GM12891 (cell line): ENCODE measurements at regions not wholly inside any gene's neighbourhood (a gene's known extent, or its start where the extent isn't known, plus 50 kb on each side); places are given as distances from the start of the nearest gene placed in this dataset.

ENCODE experiments used
- DNase-seq: peaks from one replicate; pipeline ENCODE4 v3.0.0; 2011; ENCODE audit warnings: low spot score; ENCODE audit not compliant: insufficient read length
- FAIRE-seq: peaks from 2 replicates; lab custom pipeline; 2011; peaks lifted over from hg19 to GRCh38; lab: Jason Lieb, UNC
- PAX5 ChIP-seq: IDR thresholded peaks from 2 replicates; pipeline ENCODE4 v1.6.1; 2011; ENCODE audit warnings: low read length, moderate library complexity, mild to moderate bottlenecking; ENCODE audit not compliant: insufficient read depth, severe bottlenecking
- POLR2A ChIP-seq: IDR thresholded peaks from 2 replicates; pipeline ENCODE4 v1.6.1; 2011; ENCODE audit warnings: low read depth, low read length, control low read depth
- POLR2AphosphoS5 ChIP-seq: IDR thresholded peaks from 2 replicates; pipeline ENCODE4 v1.6.1; 2011; ENCODE audit warnings: low read depth, low read length, control low read depth
- POU2F2 ChIP-seq: IDR thresholded peaks from 2 replicates; pipeline ENCODE4 v1.6.1; 2011; ENCODE audit warnings: low read depth, mild to moderate bottlenecking, control low read depth, low read length, moderate library complexity
- SPI1 ChIP-seq: IDR thresholded peaks from 2 replicates; pipeline ENCODE4 v1.6.1; 2011; ENCODE audit warnings: low read depth, low read length, control low read depth
- TAF1 ChIP-seq: IDR thresholded peaks from 2 replicates; pipeline ENCODE4 v1.6.1; 2011; ENCODE audit warnings: low read depth, low read length, control low read depth

DNA sequence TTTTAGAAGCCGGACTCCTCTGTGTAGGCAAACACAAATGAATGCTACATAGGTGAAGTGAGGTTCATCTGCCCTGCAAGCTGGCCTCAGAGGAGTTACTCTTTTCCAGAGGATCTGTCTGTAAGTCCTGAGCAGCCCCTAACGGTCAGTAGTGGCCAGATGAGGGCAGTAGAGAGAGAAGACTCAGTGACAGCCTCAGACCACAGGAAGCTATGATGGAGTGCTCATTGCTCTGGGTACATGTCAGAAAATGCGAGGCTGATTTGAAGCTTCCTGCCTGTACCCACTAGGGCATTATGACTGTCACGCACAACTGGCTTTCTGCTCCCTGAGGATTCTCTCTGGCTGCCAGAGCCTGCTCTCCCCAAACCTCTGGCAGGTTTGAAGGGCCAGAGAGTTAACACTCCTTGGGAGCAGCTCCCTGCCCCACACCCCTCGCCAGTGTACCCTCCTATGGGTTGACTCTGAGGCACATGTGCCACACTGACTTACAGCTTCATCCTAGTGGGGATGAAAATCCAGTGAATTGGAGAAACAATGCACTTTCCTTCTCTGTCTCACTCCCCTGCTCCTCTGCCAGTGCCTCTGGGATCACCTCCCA lies 141.5 kb downstream of the GABRG2 start:
- DNase-seq, result peak; percentile 4
- no peak for TF ChIP-seq PAX5
- no peak for TF ChIP-seq POLR2AphosphoS5
- no peak for TF ChIP-seq SPI1
- no peak for TF ChIP-seq POLR2A
- no peak for TF ChIP-seq TAF1
- no peak for TF ChIP-seq POU2F2
- FAIRE-seq, result peak; percentile 20

DNA sequence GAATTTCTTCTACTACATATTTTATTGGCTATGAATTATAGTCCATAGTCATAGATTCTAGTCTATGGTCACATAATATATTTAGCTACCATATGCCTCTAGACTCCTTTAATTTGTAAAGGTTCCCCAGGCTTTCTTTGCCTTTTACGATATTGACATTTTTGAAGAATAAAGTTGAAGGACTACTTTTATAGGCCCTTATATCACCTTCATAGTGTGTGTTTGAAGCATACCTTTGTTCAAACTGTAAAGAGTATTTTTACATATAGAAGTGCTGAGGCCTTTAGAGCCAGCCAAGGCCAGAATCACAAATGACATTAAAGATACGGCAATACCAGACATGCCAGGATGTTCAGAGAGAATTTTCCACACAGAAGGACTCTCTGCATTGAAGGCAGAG lies 147.0 kb downstream of the GABRG2 start:
- FAIRE-seq, result no peak
- no peak for TF ChIP-seq PAX5
- no peak for TF ChIP-seq POLR2AphosphoS5
- no peak for TF ChIP-seq POU2F2
- TF ChIP-seq TAF1, result no peak
- no peak for TF ChIP-seq SPI1
- no peak for TF ChIP-seq POLR2A

DNA sequence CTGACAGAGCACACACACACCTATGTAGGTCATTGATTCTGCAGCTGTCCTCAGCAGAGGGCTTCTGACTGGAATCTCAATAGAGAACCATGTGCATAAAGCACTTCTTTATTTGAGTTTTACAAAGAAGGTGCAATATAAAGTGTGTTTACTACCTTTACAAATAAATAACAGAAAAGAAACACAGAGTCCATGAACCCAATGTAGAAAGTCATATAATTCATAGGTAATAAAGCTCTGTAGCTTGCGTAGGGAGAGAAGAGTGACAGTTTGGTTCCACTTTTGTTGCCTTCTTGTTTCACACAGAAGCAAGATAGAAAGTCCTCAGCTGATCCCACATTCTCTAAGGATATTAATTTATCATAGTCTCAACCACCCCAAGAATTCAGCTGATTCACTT lies 149.5 kb downstream of the GABRG2 start:
- TF ChIP-seq TAF1, result no peak
- TF ChIP-seq POLR2A, result no peak
- no peak for TF ChIP-seq POLR2AphosphoS5
- TF ChIP-seq POU2F2, result no peak
- no peak for TF ChIP-seq PAX5
- TF ChIP-seq SPI1, result no peak
- no peak for FAIRE-seq
- DNase-seq, result no peak

More for the DNA sequence above, 147.0 kb downstream of the GABRG2 start:
- no peak for DNase-seq

DNA sequence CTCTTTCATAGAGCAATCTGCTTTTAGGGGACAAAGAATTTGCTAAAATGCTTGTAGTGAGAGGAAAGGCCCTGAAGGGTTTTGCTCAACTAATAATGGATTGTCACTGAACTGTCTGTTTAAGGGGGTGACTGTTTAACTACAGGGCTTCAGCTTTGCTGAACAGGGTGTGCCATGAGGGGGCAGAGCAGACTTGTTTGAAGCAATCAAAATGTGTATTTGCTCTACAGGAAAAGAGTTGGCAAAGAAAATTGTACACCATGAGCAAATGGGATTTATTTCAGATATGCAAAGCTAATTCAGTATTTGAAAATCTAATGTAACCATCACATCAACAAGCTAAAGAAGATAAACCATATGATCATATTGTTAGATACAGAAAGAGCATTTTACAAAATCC lies 154.3 kb downstream of the GABRG2 start:
- TF ChIP-seq SPI1 (no peak), TAF1 (no peak), POU2F2 (no peak), PAX5 (no peak), POLR2A (no peak), POLR2AphosphoS5 (no peak)
- FAIRE-seq (no peak), DNase-seq (no peak)

DNA sequence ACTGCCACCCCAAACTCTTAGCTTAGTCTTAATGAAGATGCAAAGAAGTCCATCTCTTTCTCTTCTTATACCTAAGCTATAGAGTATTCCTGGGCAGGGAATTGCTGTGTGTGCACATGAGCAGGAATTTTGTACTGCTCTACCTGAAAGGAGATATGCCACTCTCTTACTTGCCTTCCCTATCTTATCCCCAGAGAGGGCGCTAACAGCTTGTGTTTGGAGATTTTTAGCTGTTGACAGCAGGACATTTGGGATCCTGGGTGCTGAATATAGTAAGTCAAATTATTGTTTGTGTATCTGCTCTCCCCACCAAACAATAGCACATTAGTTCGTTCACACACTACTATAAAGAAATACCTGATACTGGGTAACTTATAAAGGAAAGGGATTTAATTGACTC lies 159.5 kb downstream of the GABRG2 start:
- FAIRE-seq (no peak), DNase-seq (no peak)
- TF ChIP-seq TAF1, result no peak

DNA sequence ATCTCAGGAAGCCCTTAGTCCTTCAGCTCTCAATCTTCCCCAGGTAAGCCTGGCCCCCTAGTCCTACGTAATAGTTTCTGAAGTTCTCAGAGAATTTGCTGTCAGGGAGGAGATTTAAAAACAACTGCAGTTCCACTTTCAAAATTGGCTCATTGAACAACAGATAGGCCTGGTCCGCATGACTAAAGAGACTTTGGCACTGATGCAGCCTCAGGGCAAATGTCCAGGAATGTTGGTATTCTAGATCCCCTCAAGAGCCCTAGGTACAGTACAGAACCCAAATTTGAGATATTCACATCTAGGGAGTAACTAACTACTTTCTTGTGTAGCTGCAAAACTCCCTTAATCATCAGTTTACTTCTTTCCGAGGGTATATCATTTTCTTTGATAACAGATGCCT lies 162.8 kb downstream of the GABRG2 start:
- DNase-seq (no peak), FAIRE-seq (no peak)
- no peak for TF ChIP-seq POU2F2
- no peak for TF ChIP-seq PAX5
- no peak for TF ChIP-seq POLR2A
- no peak for TF ChIP-seq TAF1
- TF ChIP-seq POLR2AphosphoS5, result no peak
- TF ChIP-seq SPI1, result no peak

DNA sequence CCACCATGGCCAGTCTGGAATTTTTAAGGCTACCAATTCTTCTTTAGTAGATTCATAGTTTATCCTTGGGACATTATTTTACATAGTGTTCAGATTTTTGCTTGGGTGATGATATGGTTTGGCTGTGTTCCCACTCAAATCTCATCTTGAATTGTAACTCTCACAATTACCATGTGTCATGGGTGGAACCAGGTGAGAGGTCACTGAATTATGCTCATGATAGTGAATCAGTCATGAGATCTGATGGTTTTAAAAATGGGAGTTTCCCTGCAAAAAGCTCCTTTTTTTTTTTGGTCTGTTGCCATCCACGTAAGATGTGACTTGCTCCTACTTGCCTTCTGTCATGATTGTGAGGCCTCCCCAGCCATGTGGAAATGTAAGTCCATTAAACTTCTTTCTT lies 163.9 kb downstream of the GABRG2 start:
- no peak for TF ChIP-seq POLR2AphosphoS5
- DNase-seq (no peak), FAIRE-seq (no peak)

DNA sequence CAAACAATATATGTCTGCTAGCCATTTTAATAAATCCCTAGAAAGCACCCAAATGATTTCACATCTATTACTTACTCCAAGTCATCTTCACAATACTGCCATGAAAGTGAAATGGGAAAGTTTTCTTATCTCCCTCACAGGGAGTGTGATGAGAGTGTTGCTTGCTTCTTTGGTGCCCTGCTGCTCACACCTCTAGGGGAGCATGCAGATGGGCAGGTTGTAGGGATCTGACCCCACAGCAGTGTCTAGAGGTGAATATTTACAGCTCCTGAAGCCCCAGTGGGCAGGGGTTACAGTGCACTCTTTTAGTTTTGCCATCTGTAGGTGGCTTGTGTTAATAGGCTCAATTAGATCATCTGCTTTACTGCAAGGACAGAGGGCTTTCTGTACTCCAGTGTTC lies 173.2 kb downstream of the GABRG2 start:
- no peak for TF ChIP-seq POLR2AphosphoS5
- no peak for TF ChIP-seq POLR2A
- TF ChIP-seq TAF1, result no peak
- no peak for TF ChIP-seq POU2F2
- TF ChIP-seq SPI1, result no peak
- no peak for TF ChIP-seq PAX5
- no peak for DNase-seq
- no peak for FAIRE-seq

DNA sequence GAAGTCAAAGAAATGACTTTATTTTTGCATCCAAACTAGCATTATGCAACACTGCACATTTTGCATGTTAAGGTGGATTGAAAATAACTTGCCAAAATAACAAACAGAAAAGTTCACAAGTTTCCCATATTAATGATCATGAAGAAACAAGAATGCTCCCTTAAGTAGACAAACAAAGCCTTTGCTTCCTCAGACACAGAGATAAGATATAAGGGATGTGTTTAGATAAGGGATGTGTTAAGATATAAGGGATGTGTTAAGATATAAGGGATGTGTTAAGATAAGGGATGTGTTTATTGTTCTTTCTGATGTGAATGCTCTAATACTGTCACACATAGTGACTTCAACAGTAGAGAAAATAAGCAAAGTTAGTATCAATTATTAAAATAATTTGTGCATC lies 174.8 kb downstream of the GABRG2 start:
- FAIRE-seq (no peak), DNase-seq (no peak)
- no peak for TF ChIP-seq POLR2AphosphoS5
- TF ChIP-seq SPI1, result no peak
- no peak for TF ChIP-seq TAF1
- no peak for TF ChIP-seq PAX5
- no peak for TF ChIP-seq POU2F2
- TF ChIP-seq POLR2A, result no peak

DNA sequence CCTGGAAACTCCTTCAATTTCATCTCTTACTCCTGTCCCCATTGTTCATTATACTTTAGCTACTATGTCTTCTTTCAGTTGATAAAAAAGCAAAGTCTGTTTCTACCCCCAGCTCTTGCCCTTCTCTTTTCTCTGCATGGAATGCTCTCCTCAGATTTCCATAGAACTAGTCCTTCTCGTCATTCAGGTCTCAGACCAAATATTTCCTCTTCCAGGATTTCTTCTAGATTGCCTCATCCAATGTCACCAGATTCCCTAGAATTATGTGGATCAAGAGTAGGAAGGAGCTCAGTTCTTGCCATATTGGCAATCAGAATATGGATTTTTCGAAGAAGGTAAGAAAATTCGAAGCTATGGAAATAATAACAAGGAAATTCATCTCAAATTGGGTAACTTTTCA lies 176.1 kb downstream of the GABRG2 start:
- FAIRE-seq (no peak), DNase-seq (no peak)
- no peak for TF ChIP-seq POU2F2
- no peak for TF ChIP-seq SPI1
- TF ChIP-seq POLR2AphosphoS5, result no peak
- no peak for TF ChIP-seq POLR2A
- no peak for TF ChIP-seq TAF1

DNA sequence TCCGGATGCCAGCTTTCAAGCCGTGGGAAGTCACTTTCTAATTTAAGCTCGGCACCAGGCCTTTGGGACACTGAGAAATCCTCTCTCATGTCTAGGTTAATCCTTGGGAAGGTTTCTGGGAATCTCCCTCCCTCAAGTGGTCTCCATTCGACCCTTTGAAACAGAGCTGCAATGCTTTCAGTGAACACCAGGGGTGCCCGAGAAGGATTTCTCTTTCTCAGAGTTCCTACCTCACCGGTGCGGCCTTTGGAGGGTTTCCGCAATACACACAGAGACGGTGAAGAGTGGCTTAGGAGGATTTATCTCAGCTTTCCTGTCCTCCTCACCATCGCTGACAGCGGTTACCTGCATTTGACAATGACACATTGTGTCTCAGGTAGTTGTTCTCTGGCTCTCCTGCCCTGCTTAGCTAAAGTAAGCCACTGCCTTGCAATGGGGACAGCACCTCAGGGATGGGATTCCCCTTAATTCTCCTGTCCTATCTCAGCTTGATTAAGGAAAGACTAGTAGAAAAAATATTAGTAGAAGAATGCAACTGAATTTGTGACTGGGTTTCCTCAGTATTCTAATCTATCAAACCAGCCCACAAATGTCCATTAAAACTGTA lies 180.6 kb downstream of the GABRG2 start:
- FAIRE-seq (no peak), DNase-seq (peak; percentile 5)
- TF ChIP-seq PAX5 (no peak), TAF1 (no peak), POLR2AphosphoS5 (no peak), POLR2A (no peak), POU2F2 (no peak), SPI1 (no peak)

DNA sequence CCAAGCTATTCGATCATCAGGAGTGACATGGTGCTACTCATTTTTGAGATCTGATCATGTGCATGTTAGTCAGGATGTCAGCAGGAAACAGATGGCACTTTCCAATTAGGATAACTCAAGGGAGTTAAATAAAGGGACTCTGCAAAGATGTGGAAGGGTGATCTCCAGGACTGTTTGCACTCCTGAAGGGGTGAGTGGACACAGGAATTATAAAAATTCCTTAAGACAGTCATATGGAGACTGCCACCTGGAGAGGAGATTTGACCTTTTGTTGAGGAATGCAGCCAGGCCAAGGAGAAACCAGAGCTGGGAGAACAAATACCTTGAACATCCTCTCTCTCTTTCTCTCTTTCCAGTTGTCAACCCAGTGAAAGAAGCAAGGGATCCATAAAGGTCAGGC lies 189.1 kb downstream of the GABRG2 start:
- FAIRE-seq, result no peak
- TF ChIP-seq TAF1, result no peak
- no peak for TF ChIP-seq POLR2A
- TF ChIP-seq PAX5, result no peak
- no peak for TF ChIP-seq POU2F2
- no peak for TF ChIP-seq POLR2AphosphoS5
- TF ChIP-seq SPI1, result no peak
- DNase-seq, result no peak
